ENCODE measurements at regions not wholly inside any gene's neighbourhood (a gene's known extent, or its start where the extent isn't known, plus 50 kb on each side); places are given as distances from the start of the nearest gene placed in this dataset.

- DNase-seq (ENCODE audit: low read depth), result no peak
- TF ChIP-seq, protein P1, sequence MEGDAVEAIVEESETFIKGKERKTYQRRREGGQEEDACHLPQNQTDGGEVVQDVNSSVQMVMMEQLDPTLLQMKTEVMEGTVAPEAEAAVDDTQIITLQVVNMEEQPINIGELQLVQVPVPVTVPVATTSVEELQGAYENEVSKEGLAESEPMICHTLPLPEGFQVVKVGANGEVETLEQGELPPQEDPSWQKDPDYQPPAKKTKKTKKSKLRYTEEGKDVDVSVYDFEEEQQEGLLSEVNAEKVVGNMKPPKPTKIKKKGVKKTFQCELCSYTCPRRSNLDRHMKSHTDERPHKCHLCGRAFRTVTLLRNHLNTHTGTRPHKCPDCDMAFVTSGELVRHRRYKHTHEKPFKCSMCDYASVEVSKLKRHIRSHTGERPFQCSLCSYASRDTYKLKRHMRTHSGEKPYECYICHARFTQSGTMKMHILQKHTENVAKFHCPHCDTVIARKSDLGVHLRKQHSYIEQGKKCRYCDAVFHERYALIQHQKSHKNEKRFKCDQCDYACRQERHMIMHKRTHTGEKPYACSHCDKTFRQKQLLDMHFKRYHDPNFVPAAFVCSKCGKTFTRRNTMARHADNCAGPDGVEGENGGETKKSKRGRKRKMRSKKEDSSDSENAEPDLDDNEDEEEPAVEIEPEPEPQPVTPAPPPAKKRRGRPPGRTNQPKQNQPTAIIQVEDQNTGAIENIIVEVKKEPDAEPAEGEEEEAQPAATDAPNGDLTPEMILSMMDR (conservative IDR thresholded peaks at IDR 0.05; ENCODE audit: control insufficient read depth, insufficient read depth, low read depth, low read length), result no peak
- H3K4me3 ChIP-seq (ENCODE audit: control insufficient read depth, low read depth, low read length), result no peak overlapping the region
Measured at GRCh38 chr10:29146311-29147100, 142.4 kb upstream of the LYZL1 start.

GRCh38 chr10:29150010-29150409, 138.9 kb upstream of the LYZL1 start:
- no peak for DNase-seq (ENCODE audit: low read depth)
- TF ChIP-seq, protein P1 (conservative IDR thresholded peaks at IDR 0.05; ENCODE audit: control insufficient read depth, insufficient read depth, low read depth, low read length), result no peak

GRCh38 chr10:29151005-29151404, 137.9 kb upstream of the LYZL1 start:
- TF ChIP-seq, protein P1 (conservative IDR thresholded peaks at IDR 0.05; ENCODE audit: control insufficient read depth, insufficient read depth, low read depth, low read length), result no peak
- H3K4me3 ChIP-seq (ENCODE audit: control insufficient read depth, low read depth, low read length), result no peak overlapping the region
- DNase-seq (ENCODE audit: low read depth), result no peak

More at GRCh38 chr10:29150010-29150409, 138.9 kb upstream of the LYZL1 start:
- H3K4me3 ChIP-seq (ENCODE audit: control insufficient read depth, low read depth, low read length), result no peak overlapping the region

- H3K4me3 ChIP-seq (ENCODE audit: control insufficient read depth, low read depth, low read length), result no peak overlapping the region
- TF ChIP-seq, protein P1 (conservative IDR thresholded peaks at IDR 0.05; ENCODE audit: control insufficient read depth, insufficient read depth, low read depth, low read length), result no peak
- DNase-seq (ENCODE audit: low read depth), result no peak
Measured at GRCh38 chr10:29157321-29157720, 131.5 kb upstream of the LYZL1 start.

DNA sequence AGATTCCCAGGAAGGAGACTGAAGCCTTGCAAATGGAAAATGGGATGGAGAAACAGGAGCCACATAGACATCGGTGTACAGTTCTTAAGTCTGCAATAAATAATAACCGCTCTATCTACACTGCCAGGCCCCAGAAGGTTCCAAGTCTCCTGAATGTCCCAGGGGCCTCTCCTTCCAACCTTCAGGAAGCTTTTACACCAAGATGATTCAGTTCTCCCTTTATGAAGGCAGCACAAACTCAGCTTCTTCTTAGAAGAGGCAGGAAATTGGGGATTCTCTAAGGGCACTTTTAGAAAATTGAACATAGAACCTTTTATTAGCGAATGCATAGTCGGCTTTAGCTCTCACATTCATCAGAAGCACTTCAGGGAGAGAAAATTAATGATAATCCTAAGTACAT, 130.8 kb upstream of the LYZL1 start:
- DNase-seq (ENCODE audit: low read depth), result no peak
- TF ChIP-seq, protein P1 (conservative IDR thresholded peaks at IDR 0.05; ENCODE audit: control insufficient read depth, insufficient read depth, low read depth, low read length), result no peak
- H3K4me3 ChIP-seq (ENCODE audit: control insufficient read depth, low read depth, low read length), result no peak overlapping the region

DNA sequence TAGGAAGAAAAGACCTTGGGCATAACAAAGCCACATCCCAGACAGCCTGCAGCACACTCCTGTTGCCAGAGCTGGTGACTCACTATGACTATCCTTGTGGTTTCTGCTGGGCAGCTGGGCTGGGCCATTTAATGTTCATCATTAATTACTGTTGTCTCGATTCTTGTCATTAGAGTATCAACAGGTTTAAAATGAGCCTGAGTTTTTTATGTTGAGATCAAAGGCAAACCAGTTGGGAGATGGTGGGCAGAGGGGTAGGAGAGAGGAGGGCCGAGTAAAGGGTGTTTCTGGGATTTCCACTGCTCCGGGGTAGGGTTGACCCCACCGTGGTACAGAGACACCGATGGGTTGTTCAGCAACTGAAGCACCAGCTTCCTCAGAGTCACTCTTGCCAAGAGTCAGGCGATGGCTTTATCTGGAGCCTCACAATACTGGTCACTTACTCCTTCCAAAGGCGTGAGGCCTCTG, 128.7 kb upstream of the LYZL1 start:
- DNase-seq (ENCODE audit: low read depth), result peak; percentile 82
- TF ChIP-seq, protein P1 (conservative IDR thresholded peaks at IDR 0.05; ENCODE audit: control insufficient read depth, insufficient read depth, low read depth, low read length), result no peak

More for the DNA sequence above, 128.7 kb upstream of the LYZL1 start:
- H3K4me3 ChIP-seq (ENCODE audit: control insufficient read depth, low read depth, low read length), result no peak overlapping the region

Measured in fibroblast of mammary gland (primary cell).